ENCODE measurements at regions not wholly inside any gene's neighbourhood (a gene's known extent, or its start where the extent isn't known, plus 50 kb on each side); places are given as distances from the start of the nearest gene placed in this dataset.

DNA sequence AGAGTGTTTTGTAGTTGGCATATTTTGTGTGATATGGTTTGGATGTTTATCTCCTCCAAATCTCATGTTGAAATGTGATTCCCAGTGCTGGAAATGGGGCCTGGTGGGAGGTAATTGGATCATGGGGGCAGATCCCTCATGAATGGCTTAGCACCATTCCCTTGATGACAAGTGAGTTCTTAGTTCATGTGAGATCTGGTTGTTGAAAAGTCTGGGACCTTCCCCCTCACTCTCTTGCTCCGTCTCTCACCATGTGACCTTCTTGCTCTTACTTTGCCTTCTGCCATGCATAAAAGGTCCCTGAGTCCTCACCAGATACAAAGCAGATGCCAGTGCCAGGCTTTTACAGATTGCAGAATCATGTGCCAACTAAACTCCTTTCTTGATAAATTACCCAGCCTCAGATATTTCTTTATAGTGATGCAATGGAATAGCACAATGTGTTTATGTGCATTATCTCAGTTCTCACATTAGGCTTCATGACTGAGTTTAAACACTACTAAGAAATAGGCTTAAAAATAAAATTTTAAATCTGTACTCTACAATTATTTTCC, 1348.8 kb downstream of the STIM2 start:
- H4K20me1 ChIP-seq (ENCODE audit: control insufficient read depth, insufficient read depth, low read depth, low read length), result no peaks in the 10 kb centered on the region
- H3K79me2 ChIP-seq (ENCODE audit: control insufficient read depth, low read length), result no peaks in the 10 kb centered on the region
- no peak overlapping the region for H3K4me3 ChIP-seq (ENCODE audit: low read length)
- H3K27ac ChIP-seq (ENCODE audit: low read depth, low read length), result no peak overlapping the region
- no peak overlapping the region for H3K4me2 ChIP-seq (ENCODE audit: low read length)
- H3K4me1 ChIP-seq (ENCODE audit: control insufficient read depth, low read length), result no peaks in the 10 kb centered on the region
- H3K9me2 ChIP-seq (replicated peaks; ENCODE audit: control insufficient read depth, low read length), result no peaks in the 10 kb centered on the region
- no peaks in the 10 kb centered on the region for H3K9me3 ChIP-seq (ENCODE audit: control insufficient read depth, insufficient read depth, low read length)
- TF ChIP-seq, protein P1, sequence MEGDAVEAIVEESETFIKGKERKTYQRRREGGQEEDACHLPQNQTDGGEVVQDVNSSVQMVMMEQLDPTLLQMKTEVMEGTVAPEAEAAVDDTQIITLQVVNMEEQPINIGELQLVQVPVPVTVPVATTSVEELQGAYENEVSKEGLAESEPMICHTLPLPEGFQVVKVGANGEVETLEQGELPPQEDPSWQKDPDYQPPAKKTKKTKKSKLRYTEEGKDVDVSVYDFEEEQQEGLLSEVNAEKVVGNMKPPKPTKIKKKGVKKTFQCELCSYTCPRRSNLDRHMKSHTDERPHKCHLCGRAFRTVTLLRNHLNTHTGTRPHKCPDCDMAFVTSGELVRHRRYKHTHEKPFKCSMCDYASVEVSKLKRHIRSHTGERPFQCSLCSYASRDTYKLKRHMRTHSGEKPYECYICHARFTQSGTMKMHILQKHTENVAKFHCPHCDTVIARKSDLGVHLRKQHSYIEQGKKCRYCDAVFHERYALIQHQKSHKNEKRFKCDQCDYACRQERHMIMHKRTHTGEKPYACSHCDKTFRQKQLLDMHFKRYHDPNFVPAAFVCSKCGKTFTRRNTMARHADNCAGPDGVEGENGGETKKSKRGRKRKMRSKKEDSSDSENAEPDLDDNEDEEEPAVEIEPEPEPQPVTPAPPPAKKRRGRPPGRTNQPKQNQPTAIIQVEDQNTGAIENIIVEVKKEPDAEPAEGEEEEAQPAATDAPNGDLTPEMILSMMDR (IDR thresholded peaks at IDR 0.05; ENCODE audit: low read depth, low read length, poor library complexity, severe bottlenecking), result no peak
- no peak for TF ChIP-seq EZH2phosphoT487 (IDR thresholded peaks at IDR 0.05; ENCODE audit: borderline replicate concordance, low read length)
- H3K27me3 ChIP-seq (ENCODE audit: control insufficient read depth, low read length), result no peaks in the 10 kb centered on the region
- H3F3A ChIP-seq (ENCODE audit: control insufficient read depth, insufficient read depth), result no peaks in the 10 kb centered on the region
- H3K36me3 ChIP-seq (ENCODE audit: control insufficient read depth, low read length), result no peaks in the 10 kb centered on the region

DNA sequence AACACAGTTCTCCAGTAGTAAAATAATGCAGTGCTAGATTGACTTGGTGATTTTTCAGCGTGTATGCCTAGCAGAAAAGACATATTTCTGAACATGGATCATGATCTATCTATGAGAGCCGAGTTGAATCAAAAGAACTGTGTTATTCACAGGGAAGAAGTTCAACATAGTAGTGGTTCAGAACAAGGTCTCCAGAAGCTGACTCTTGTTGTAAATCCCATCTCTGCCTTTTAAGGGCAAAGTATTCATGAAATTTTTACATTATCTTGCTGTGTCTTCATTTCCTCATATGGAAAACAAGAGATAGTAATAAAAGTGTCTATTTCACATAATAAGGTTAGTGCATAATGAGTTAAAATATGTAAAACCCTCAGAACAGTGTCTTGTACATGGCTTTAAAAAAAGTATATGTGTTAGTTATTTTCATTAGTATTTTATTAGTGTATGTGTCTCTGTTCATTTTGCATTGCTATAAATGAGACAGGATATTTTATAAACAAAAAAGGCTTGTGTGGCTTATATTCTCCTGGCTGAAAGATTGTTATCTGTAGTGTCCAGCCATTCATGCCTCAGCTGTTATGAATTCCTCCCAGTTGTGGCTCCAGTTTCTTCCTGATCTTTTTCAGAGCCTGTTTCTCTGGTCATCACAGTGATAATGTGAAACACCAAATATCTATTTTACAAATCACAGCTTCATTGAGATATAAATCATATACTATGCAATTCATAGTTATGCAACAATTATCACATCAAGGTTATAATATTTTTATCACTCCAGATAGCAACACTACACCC, 1351.2 kb downstream of the STIM2 start:
- Histone ChIP-seq H3K4me3 (ENCODE audit: low read length) (no peak overlapping the region), H3K27me3 (ENCODE audit: control insufficient read depth, low read length) (no peaks in the 10 kb centered on the region), H3K9me2 (replicated peaks; ENCODE audit: control insufficient read depth, low read length) (no peaks in the 10 kb centered on the region), H3K79me2 (ENCODE audit: control insufficient read depth, low read length) (no peaks in the 10 kb centered on the region), H3K4me1 (ENCODE audit: control insufficient read depth, low read length) (no peaks in the 10 kb centered on the region), H3K27ac (ENCODE audit: low read depth, low read length) (no peak overlapping the region), H3K36me3 (ENCODE audit: control insufficient read depth, low read length) (no peaks in the 10 kb centered on the region), H4K20me1 (ENCODE audit: control insufficient read depth, insufficient read depth, low read depth, low read length) (no peaks in the 10 kb centered on the region), H3F3A (ENCODE audit: control insufficient read depth, insufficient read depth) (no peaks in the 10 kb centered on the region), H3K4me2 (ENCODE audit: low read length) (no peak overlapping the region), H3K9me3 (ENCODE audit: control insufficient read depth, insufficient read depth, low read length) (no peaks in the 10 kb centered on the region)
- TF ChIP-seq, protein P1 (IDR thresholded peaks at IDR 0.05; ENCODE audit: low read depth, low read length, poor library complexity, severe bottlenecking), result no peak
- no peak for TF ChIP-seq EZH2phosphoT487 (IDR thresholded peaks at IDR 0.05; ENCODE audit: borderline replicate concordance, low read length)

DNA sequence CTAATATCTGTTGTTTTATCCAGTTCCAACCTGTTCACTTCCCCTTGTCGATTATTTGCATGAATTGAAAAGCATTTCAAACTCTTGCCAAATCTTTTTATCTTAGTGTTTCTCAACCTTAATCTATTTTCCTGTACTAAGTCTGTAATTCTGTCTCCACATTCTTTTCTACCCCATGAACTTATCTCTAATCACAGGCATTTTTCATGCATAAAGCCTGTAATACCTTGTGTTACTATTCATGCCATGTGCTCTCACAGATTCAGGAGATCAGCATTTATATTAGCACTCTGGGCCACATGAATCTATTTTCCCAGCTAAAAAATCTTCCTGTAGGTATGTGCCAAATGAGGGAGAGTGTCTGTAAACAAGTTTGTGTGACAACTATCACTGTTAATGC, 1360.9 kb downstream of the STIM2 start:
- Histone ChIP-seq H3F3A (ENCODE audit: control insufficient read depth, insufficient read depth) (no peaks in the 10 kb centered on the region), H4K20me1 (ENCODE audit: control insufficient read depth, insufficient read depth, low read depth, low read length) (no peaks in the 10 kb centered on the region), H3K9me3 (ENCODE audit: control insufficient read depth, insufficient read depth, low read length) (no peaks in the 10 kb centered on the region), H3K36me3 (ENCODE audit: control insufficient read depth, low read length) (no peaks in the 10 kb centered on the region), H3K79me2 (ENCODE audit: control insufficient read depth, low read length) (no peaks in the 10 kb centered on the region), H3K4me1 (ENCODE audit: control insufficient read depth, low read length) (no peaks in the 10 kb centered on the region), H3K9me2 (replicated peaks; ENCODE audit: control insufficient read depth, low read length) (no peaks in the 10 kb centered on the region), H3K27ac (ENCODE audit: low read depth, low read length) (no peak overlapping the region), H3K4me3 (ENCODE audit: low read length) (no peak overlapping the region), H3K4me2 (ENCODE audit: low read length) (no peak overlapping the region), H3K27me3 (ENCODE audit: control insufficient read depth, low read length) (no peaks in the 10 kb centered on the region)
- TF ChIP-seq, protein P1 (IDR thresholded peaks at IDR 0.05; ENCODE audit: low read depth, low read length, poor library complexity, severe bottlenecking), result no peak
- no peak for TF ChIP-seq EZH2phosphoT487 (IDR thresholded peaks at IDR 0.05; ENCODE audit: borderline replicate concordance, low read length)

All from DOHH2 (cell line).